HEK293 (cell line): ENCODE measurements at regions not wholly inside any gene's neighbourhood (a gene's known extent, or its start where the extent isn't known, plus 50 kb on each side); places are given as distances from the start of the nearest gene placed in this dataset.

Experiments
- CTCF ChIA-PET: fragments of 350-600 bp; formaldehyde crosslinking; extraction: SDS; loops from one replicate; lab custom pipeline; 2021; ENCODE audit warnings: antibody characterized with exemption; lab: Yijun Ruan, JAX
- POLR2A ChIA-PET: fragments of 300-600 bp; formaldehyde crosslinking; extraction: SDS; loops from one replicate; lab custom pipeline; 2020; ENCODE audit warnings: antibody characterized with exemption, inconsistent platforms; lab: Yijun Ruan, JAX
- H3K27ac ChIP-seq: fragments of 200-500 bp; sonication (Bioruptor generic); 2 replicates; pipeline ENCODE4 v1.5.1; 2014; ENCODE audit warnings: low read depth, low read length, control low read depth, inconsistent platforms; ENCODE audit errors: extremely low read depth
- H3K36me3 ChIP-seq, 2 experiments: fragments of 200-500 bp in 1 of 2; sonication (Bioruptor generic) in 1 of 2; 1 replicate in 1 of 2; 2 replicates in 1 of 2; pipeline ENCODE4 v1.5.1; 2014 to 2017; ENCODE audit warnings: inconsistent platforms in 2 of 2, low read length in 2 of 2; ENCODE audit not compliant: control insufficient read depth in 2 of 2, insufficient read depth in 1 of 2
- H3K4me1 ChIP-seq: fragments of 200-500 bp; sonication (Bioruptor generic); 2 replicates; pipeline ENCODE4 v1.5.1; 2014; ENCODE audit warnings: mild to moderate bottlenecking, low read length, inconsistent platforms; ENCODE audit not compliant: control insufficient read depth, insufficient read depth
- H3K4me3 ChIP-seq: 2 replicates; pipeline ENCODE4 v1.5.1; 2011; ENCODE audit warnings: low read depth, mild to moderate bottlenecking, control low read depth, low read length, moderate library complexity
- H3K9me3 ChIP-seq: fragments of 200-500 bp; sonication (Bioruptor generic); 2 replicates; pipeline ENCODE4 v1.5.1; 2014; ENCODE audit warnings: low read depth, low read length, inconsistent platforms; ENCODE audit not compliant: control insufficient read depth, insufficient read depth
- GLIS2 ChIP-seq: fragments of 450-650 bp; formaldehyde crosslinking; IDR thresholded peaks from 2 replicates; pipeline ENCODE4 v1.5.1; 2016; ENCODE audit warnings: missing biosample characterization, missing genetic modification characterization
- IKZF3 ChIP-seq: fragments of 450-650 bp; IDR thresholded peaks from 2 replicates; pipeline ENCODE4 v1.5.0; 2018; ENCODE audit warnings: missing biosample characterization, mild to moderate bottlenecking, missing genetic modification characterization, moderate library complexity
- MEIS1 ChIP-seq: sonication (generic); formaldehyde crosslinking; IDR thresholded peaks from 2 replicates; pipeline ENCODE4 v1.8.1; 2022; ENCODE audit warnings: missing genetic modification reagents, mild to moderate bottlenecking, borderline replicate concordance
- WT1 ChIP-seq: fragments of 450-650 bp; formaldehyde crosslinking; IDR thresholded peaks from 2 replicates; pipeline ENCODE4 v1.5.1; 2016; ENCODE audit warnings: missing biosample characterization, missing genetic modification characterization
- ZFP41 ChIP-seq: fragments of 450-650 bp; formaldehyde crosslinking; IDR thresholded peaks from 2 replicates; pipeline ENCODE4 v1.5.1; 2016; ENCODE audit warnings: missing biosample characterization, missing genetic modification characterization, borderline replicate concordance
- ZNF10 ChIP-seq: fragments of 450-650 bp; formaldehyde crosslinking; IDR thresholded peaks from 2 replicates; pipeline ENCODE4 v1.5.1; 2017; ENCODE audit warnings: missing biosample characterization, missing genetic modification characterization
- ZNF114 ChIP-seq: fragments of 450-650 bp; formaldehyde crosslinking; IDR thresholded peaks from 2 replicates; pipeline ENCODE4 v1.5.0; 2017; ENCODE audit warnings: missing biosample characterization, missing genetic modification characterization
- ZNF140 ChIP-seq: fragments of 450-650 bp; formaldehyde crosslinking; IDR thresholded peaks from 2 replicates; pipeline ENCODE4 v1.5.1; 2016; ENCODE audit warnings: missing biosample characterization, missing genetic modification characterization
- ZNF148 ChIP-seq: fragments of 450-650 bp; formaldehyde crosslinking; IDR thresholded peaks from 2 replicates; pipeline ENCODE4 v1.5.0; 2017; ENCODE audit warnings: missing biosample characterization, missing genetic modification characterization, borderline replicate concordance
- ZNF223 ChIP-seq: fragments of 450-650 bp; formaldehyde crosslinking; IDR thresholded peaks from 2 replicates; pipeline ENCODE4 v1.5.1; 2016; ENCODE audit warnings: missing biosample characterization, missing genetic modification characterization
- ZNF280C ChIP-seq: fragments of 450-650 bp; formaldehyde crosslinking; IDR thresholded peaks from 2 replicates; pipeline ENCODE4 v1.5.1; 2016; ENCODE audit warnings: missing biosample characterization, missing genetic modification characterization
- ZNF350 ChIP-seq: fragments of 450-650 bp; formaldehyde crosslinking; IDR thresholded peaks from 2 replicates; pipeline ENCODE4 v1.5.0; 2017; ENCODE audit warnings: missing biosample characterization, mild to moderate bottlenecking, missing genetic modification characterization
- ZNF398 ChIP-seq: fragments of 450-650 bp; formaldehyde crosslinking; IDR thresholded peaks from 2 replicates; pipeline ENCODE4 v1.5.1; 2017; ENCODE audit warnings: missing biosample characterization, missing genetic modification characterization
- ZNF510 ChIP-seq: fragments of 450-650 bp; formaldehyde crosslinking; IDR thresholded peaks from 2 replicates; pipeline ENCODE4 v1.5.1; 2018; ENCODE audit warnings: mild to moderate bottlenecking, missing genetic modification characterization, missing biosample characterization; ENCODE audit not compliant: insufficient replicate concordance
- ZNF560 ChIP-seq: fragments of 450-650 bp; formaldehyde crosslinking; IDR thresholded peaks from 2 replicates; pipeline ENCODE4 v1.5.1; 2017; ENCODE audit warnings: missing biosample characterization, missing genetic modification characterization, borderline replicate concordance
- ZNF571 ChIP-seq: fragments of 450-650 bp; formaldehyde crosslinking; IDR thresholded peaks from 2 replicates; pipeline ENCODE4 v1.5.0; 2017; ENCODE audit warnings: missing biosample characterization, missing genetic modification characterization
- ZSCAN16 ChIP-seq: fragments of 450-650 bp; formaldehyde crosslinking; IDR thresholded peaks from 2 replicates; pipeline ENCODE4 v1.5.1; 2016; ENCODE audit warnings: missing biosample characterization, missing genetic modification characterization
- TF ChIP-seq, protein P1 (sequence below): fragments of 450-650 bp; formaldehyde crosslinking; IDR thresholded peaks from 2 replicates; pipeline ENCODE4 v1.5.1; 2016; ENCODE audit warnings: missing biosample characterization, missing genetic modification characterization, borderline replicate concordance
- TF ChIP-seq, protein P2 (sequence below): fragments of 450-650 bp; formaldehyde crosslinking; IDR thresholded peaks from 2 replicates; pipeline ENCODE4; 2016; ENCODE audit warnings: missing biosample characterization, missing genetic modification characterization
- TF ChIP-seq, protein P3 (sequence below): fragments of 450-650 bp; IDR thresholded peaks from 2 replicates; pipeline ENCODE4 v1.5.1; 2018; ENCODE audit warnings: missing biosample characterization, mild to moderate bottlenecking, missing genetic modification characterization

- TF ChIP-seq WT1 (tag by site-specific recombination): no peak
- TF ChIP-seq ZNF140 (tag by site-specific recombination): no peak
Measured at GRCh38 chr6:137998461-137999019, 108.7 kb downstream of the PERP start (continued).

DNA sequence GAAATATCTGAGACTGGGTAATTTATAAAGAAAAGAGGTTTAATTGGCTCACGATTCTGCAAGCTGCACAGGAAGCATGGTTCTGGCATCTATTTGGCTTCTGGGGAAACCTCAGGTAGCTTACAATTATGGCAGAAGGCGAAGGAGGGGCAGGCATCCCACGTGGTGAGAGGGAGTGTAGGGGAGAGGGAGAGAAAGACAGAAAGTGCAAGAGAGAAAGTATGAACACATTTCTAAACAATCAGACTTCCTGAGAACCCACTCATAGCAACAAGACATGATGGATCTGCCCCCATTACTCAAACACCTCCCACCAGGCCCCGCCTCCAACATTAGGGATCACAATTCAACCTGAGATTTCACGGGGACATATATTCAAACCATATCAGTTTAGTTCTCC, 107.4 kb downstream of the PERP start:
- H3K4me3 ChIP-seq: no peak overlapping the region
- no peaks in the 10 kb centered on the region for H3K4me1 ChIP-seq
- no peak overlapping the region for H3K27ac ChIP-seq
- H3K36me3 ChIP-seq: no peaks in the 10 kb centered on the region
- TF ChIP-seq ZNF114 (tag by site-specific recombination) (no peak), ZNF571 (tag by site-specific recombination) (no peak), MEIS1 (no peak), ZNF560 (no peak), GLIS2 (no peak), ZFP41 (tag by site-specific recombination) (no peak), ZNF10 (tag by site-specific recombination) (no peak), ZSCAN16 (tag by site-specific recombination) (no peak), ZNF350 (no peak), IKZF3 (tag by site-specific recombination) (no peak), ZNF148 (tag by site-specific recombination) (no peak), ZNF223 (tag by site-specific recombination) (no peak)
- TF ChIP-seq, protein P1, sequence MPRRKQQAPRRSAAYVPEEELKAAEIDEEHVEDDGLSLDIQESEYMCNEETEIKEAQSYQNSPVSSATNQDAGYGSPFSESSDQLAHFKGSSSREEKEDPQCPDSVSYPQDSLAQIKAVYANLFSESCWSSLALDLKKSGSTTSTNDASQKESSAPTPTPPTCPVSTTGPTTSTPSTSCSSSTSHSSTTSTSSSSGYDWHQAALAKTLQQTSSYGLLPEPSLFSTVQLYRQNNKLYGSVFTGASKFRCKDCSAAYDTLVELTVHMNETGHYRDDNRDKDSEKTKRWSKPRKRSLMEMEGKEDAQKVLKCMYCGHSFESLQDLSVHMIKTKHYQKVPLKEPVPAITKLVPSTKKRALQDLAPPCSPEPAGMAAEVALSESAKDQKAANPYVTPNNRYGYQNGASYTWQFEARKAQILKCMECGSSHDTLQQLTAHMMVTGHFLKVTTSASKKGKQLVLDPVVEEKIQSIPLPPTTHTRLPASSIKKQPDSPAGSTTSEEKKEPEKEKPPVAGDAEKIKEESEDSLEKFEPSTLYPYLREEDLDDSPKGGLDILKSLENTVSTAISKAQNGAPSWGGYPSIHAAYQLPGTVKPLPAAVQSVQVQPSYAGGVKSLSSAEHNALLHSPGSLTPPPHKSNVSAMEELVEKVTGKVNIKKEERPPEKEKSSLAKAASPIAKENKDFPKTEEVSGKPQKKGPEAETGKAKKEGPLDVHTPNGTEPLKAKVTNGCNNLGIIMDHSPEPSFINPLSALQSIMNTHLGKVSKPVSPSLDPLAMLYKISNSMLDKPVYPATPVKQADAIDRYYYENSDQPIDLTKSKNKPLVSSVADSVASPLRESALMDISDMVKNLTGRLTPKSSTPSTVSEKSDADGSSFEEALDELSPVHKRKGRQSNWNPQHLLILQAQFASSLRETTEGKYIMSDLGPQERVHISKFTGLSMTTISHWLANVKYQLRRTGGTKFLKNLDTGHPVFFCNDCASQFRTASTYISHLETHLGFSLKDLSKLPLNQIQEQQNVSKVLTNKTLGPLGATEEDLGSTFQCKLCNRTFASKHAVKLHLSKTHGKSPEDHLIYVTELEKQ (tag by site-specific recombination): no peak
- no peaks in the 10 kb centered on the region; the same call in 1 of the 2 replicates for H3K9me3 ChIP-seq
- ChIA-PET CTCF (interaction anchor here (0.7 to 10.8 kb wide), 9 partner anchors 8 to 358 kb away, joined by 3 to 188 read pairs (median 6); no protein-coding TSS in a partner anchor), POLR2A (no interaction called here)

GRCh38 chr6:138000941-138001340, 106.3 kb downstream of the PERP start:
- Histone ChIP-seq H3K4me3 (no peak overlapping the region), H3K4me1 (no peaks in the 10 kb centered on the region), H3K9me3 (no peaks in the 10 kb centered on the region; the same call in 1 of the 2 replicates), H3K36me3 (no peaks in the 10 kb centered on the region), H3K27ac (no peak overlapping the region)
- ChIA-PET CTCF (interaction anchor here (0.6 to 10.8 kb wide), 29 partner anchors 9 to 1605 kb away, joined by 3 to 188 read pairs (median 4); partner anchors contain the start of gene TNFAIP3), POLR2A (interaction anchor here (0.7 kb wide), 1 partner anchor 104 kb away, joined by 3 read pairs; no protein-coding TSS in a partner anchor)
- TF ChIP-seq ZNF510 (tag by site-specific recombination) (no peak), MEIS1 (no peak), ZNF398 (tag by site-specific recombination) (no peak), ZNF280C (tag by site-specific recombination) (no peak)
- TF ChIP-seq, protein P2, sequence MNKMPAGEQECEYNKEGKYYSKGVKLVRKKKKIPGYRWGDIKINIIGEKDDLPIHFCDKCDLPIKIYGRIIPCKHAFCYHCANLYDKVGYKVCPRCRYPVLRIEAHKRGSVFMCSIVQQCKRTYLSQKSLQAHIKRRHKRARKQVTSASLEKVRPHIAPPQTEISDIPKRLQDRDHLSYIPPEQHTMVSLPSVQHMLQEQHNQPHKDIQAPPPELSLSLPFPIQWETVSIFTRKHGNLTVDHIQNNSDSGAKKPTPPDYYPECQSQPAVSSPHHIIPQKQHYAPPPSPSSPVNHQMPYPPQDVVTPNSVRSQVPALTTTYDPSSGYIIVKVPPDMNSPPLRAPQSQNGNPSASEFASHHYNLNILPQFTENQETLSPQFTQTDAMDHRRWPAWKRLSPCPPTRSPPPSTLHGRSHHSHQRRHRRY (tag by site-specific recombination): no peak
- TF ChIP-seq, protein P3, sequence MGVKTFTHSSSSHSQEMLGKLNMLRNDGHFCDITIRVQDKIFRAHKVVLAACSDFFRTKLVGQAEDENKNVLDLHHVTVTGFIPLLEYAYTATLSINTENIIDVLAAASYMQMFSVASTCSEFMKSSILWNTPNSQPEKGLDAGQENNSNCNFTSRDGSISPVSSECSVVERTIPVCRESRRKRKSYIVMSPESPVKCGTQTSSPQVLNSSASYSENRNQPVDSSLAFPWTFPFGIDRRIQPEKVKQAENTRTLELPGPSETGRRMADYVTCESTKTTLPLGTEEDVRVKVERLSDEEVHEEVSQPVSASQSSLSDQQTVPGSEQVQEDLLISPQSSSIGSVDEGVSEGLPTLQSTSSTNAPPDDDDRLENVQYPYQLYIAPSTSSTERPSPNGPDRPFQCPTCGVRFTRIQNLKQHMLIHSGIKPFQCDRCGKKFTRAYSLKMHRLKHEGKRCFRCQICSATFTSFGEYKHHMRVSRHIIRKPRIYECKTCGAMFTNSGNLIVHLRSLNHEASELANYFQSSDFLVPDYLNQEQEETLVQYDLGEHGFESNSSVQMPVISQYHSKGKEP (tag by site-specific recombination): no peak
